ENCODE measurements at regions not wholly inside any gene's neighbourhood (a gene's known extent, or its start where the extent isn't known, plus 50 kb on each side); places are given as distances from the start of the nearest gene placed in this dataset.

DNA sequence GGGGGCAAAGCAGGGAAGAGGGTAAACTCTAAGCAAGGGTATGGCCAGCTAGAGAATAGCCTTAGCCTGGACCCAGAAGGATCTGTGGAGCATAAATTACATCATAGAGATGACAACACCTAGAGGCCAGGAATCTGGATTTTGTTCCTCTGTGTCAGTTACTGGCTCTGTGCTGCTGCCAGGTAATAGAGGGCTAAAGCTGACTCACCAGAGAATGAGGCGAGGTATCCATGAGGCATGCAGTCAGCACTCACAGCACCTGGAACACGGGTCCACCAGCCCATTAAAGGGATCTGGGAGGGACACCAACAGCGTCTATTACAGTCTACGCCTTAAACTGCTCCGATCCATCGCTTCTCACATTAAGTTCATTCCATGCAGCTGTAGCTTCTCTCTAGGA lies 74.9 kb upstream of the CMKLR1 start:
- Histone ChIP-seq H3K4me3 (replicated peaks; ENCODE audit: low read depth, low read length) (no peak overlapping the region), H3K36me3 (ENCODE audit: control insufficient read depth, insufficient read depth, low read length) (no peaks in the 10 kb centered on the region), H3K27me3 (replicated peaks; ENCODE audit: control insufficient read depth, insufficient read depth, low read length) (peaks cover 2% of the 10 kb centered on the region; the same call in 1 of the 2 replicates)
- no peak for DNase-seq (ENCODE audit: extremely low read depth, insufficient read length)
- TF ChIP-seq, protein P1, sequence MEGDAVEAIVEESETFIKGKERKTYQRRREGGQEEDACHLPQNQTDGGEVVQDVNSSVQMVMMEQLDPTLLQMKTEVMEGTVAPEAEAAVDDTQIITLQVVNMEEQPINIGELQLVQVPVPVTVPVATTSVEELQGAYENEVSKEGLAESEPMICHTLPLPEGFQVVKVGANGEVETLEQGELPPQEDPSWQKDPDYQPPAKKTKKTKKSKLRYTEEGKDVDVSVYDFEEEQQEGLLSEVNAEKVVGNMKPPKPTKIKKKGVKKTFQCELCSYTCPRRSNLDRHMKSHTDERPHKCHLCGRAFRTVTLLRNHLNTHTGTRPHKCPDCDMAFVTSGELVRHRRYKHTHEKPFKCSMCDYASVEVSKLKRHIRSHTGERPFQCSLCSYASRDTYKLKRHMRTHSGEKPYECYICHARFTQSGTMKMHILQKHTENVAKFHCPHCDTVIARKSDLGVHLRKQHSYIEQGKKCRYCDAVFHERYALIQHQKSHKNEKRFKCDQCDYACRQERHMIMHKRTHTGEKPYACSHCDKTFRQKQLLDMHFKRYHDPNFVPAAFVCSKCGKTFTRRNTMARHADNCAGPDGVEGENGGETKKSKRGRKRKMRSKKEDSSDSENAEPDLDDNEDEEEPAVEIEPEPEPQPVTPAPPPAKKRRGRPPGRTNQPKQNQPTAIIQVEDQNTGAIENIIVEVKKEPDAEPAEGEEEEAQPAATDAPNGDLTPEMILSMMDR (IDR thresholded peaks at IDR 0.05; ENCODE audit: insufficient read depth, low read length, poor library complexity, severe bottlenecking): no peak

DNA sequence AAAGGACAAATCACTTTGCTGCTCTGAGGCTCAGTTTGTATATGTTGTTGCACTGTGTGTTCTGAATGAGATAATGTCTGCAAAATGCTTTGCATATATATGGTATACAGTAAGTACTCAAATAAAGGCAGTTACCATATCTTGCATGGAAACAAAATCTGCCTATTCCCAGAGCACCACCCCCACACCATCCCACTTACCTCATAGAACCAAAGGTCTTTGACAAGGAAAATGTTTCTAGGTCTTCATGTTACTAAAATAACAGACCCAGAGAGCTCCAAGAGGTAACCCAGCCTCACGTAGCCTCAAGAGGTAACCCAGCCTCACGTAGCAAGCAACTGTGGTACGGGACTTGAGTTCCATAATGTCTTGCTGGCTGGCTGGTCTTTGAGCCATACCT lies 71.6 kb upstream of the CMKLR1 start:
- TF ChIP-seq, protein P1 (IDR thresholded peaks at IDR 0.05; ENCODE audit: insufficient read depth, low read length, poor library complexity, severe bottlenecking): no peak
- H3K4me3 ChIP-seq (replicated peaks; ENCODE audit: low read depth, low read length): no peak overlapping the region
- H3K27me3 ChIP-seq (replicated peaks; ENCODE audit: control insufficient read depth, insufficient read depth, low read length): peaks cover 2% of the 10 kb centered on the region; the same call in 1 of the 2 replicates
- H3K36me3 ChIP-seq (ENCODE audit: control insufficient read depth, insufficient read depth, low read length): no peaks in the 10 kb centered on the region
- DNase-seq (ENCODE audit: extremely low read depth, insufficient read length): no peak

DNA sequence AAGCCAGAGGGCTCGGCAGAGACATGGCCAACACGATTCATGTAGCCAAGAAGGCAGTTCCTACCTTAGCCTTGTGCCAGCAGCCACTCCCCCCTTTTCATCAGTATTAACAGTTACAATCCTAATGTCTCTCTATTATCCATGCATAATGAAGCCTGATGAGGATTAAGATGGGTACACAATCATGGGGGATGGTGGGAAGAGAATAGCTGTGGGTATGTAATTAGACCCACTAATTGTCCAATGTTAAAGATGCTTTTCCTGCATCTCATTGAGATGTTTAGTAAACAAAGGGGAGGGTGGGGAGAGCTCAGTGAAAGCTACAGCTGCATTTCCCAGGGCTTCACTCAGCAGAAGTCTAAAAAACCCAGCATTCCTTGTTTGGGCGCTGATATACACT lies 70.4 kb upstream of the CMKLR1 start:
- Histone ChIP-seq H3K27me3 (replicated peaks; ENCODE audit: control insufficient read depth, insufficient read depth, low read length) (no peaks in the 10 kb centered on the region; the same call in 1 of the 2 replicates), H3K36me3 (ENCODE audit: control insufficient read depth, insufficient read depth, low read length) (no peaks in the 10 kb centered on the region), H3K4me3 (replicated peaks; ENCODE audit: low read depth, low read length) (no peak overlapping the region)
- DNase-seq (ENCODE audit: extremely low read depth, insufficient read length): no peak
- TF ChIP-seq, protein P1 (IDR thresholded peaks at IDR 0.05; ENCODE audit: insufficient read depth, low read length, poor library complexity, severe bottlenecking): no peak

DNA sequence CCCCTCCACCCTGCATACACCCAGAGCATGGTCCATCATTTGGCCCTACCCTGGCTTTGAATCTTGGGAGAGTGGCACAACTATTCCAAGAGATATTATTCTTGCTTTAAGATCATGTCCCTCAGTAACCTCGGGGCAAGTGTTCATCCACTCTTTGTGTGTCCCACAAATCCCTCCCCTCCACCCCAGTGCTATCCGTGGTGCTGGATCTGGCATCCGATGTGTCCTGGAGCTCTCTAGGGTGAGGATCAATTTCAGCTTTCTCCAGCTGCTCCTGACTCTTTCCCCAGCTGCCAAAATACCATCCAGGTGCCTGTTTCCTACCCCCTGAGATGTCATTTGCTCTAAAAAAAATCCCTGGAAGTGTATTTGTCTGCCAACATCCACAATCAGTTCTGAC lies 64.8 kb upstream of the CMKLR1 start:
- H3K4me3 ChIP-seq (replicated peaks; ENCODE audit: low read depth, low read length): no peak overlapping the region
- no peak for DNase-seq (ENCODE audit: extremely low read depth, insufficient read length)
- TF ChIP-seq, protein P1 (IDR thresholded peaks at IDR 0.05; ENCODE audit: insufficient read depth, low read length, poor library complexity, severe bottlenecking): no peak
- H3K27me3 ChIP-seq (replicated peaks; ENCODE audit: control insufficient read depth, insufficient read depth, low read length): no peaks in the 10 kb centered on the region
- H3K36me3 ChIP-seq (ENCODE audit: control insufficient read depth, insufficient read depth, low read length): no peaks in the 10 kb centered on the region

DNA sequence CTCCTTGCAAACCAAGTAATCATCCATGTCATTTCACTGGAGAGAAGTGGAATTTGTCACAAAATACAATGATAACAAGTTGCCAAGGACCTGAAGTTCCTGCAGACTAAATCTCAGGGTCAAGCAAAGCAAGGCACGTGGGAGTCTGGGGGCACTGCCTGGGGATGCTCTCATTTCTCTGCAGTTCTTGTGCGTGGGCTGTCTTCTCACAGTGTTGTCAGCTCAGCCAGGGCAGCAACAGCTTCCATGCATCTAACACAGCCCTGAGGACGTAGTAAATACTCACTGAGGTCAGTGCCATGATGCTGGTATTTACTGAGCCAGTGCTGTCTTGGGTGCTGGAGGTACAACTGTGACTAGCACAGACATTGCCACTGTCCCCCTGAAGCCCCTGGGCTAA lies 62.9 kb upstream of the CMKLR1 start:
- no peak for DNase-seq (ENCODE audit: extremely low read depth, insufficient read length)
- no peaks in the 10 kb centered on the region for H3K36me3 ChIP-seq (ENCODE audit: control insufficient read depth, insufficient read depth, low read length)
- no peaks in the 10 kb centered on the region for H3K27me3 ChIP-seq (replicated peaks; ENCODE audit: control insufficient read depth, insufficient read depth, low read length)
- H3K4me3 ChIP-seq (replicated peaks; ENCODE audit: low read depth, low read length): no peak overlapping the region
- TF ChIP-seq, protein P1 (IDR thresholded peaks at IDR 0.05; ENCODE audit: insufficient read depth, low read length, poor library complexity, severe bottlenecking): no peak

DNA sequence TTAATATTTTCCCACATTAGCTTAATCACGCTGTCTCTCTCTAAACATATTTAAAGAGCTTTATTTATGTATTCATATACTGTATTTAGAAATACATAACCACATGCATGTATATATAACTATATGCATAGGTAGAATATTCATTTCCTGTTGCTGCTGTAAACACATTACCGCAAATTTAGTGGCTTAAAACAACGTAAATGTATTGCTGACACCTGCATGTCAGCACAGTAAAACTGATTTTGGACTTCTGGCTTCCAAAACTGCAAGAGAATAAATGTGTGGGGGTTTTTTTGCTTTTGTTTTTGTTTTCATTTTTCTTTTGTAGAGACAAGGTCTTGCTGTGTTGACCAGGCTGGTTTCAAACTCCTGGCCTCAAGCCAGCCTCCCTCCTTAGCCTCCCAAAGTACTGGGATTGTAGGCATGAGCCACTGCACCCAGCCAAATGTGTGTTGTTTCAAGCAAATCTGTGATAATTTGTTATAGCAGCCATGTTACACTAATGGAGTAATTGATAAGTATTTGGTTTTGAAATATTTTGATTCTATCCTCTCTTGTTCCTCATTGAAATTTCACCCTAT lies 61.9 kb upstream of the CMKLR1 start:
- H3K36me3 ChIP-seq (ENCODE audit: control insufficient read depth, insufficient read depth, low read length): no peaks in the 10 kb centered on the region
- DNase-seq (ENCODE audit: extremely low read depth, insufficient read length): no peak
- TF ChIP-seq, protein P1 (IDR thresholded peaks at IDR 0.05; ENCODE audit: insufficient read depth, low read length, poor library complexity, severe bottlenecking): no peak
- no peak overlapping the region for H3K4me3 ChIP-seq (replicated peaks; ENCODE audit: low read depth, low read length)
- H3K27me3 ChIP-seq (replicated peaks; ENCODE audit: control insufficient read depth, insufficient read depth, low read length): no peaks in the 10 kb centered on the region
